Activated CD4-positive, CD25-positive, alpha-beta regulatory T cell treated with anti-CD3 and anti-CD28 coated beads, Interleukin-2, amount 50 U/mL, for 72 hours (primary cell): ENCODE measurements at regions not wholly inside any gene's neighbourhood (a gene's known extent, or its start where the extent isn't known, plus 50 kb on each side); places are given as distances from the start of the nearest gene placed in this dataset.

Experiments used
- DNase-seq: peaks from one replicate; pipeline ENCODE4 v3.0.0; 2021

GRCh38 chr2:237150186-237150585 is 64.5 kb downstream of the COPS8 start:
- DNase-seq: no peak

- no peak for DNase-seq
Observed at GRCh38 chr2:237150831-237151375, 65.2 kb downstream of the COPS8 start.

- DNase-seq: no peak
Observed at GRCh38 chr2:237152361-237152760, 66.7 kb downstream of the COPS8 start.

GRCh38 chr2:237153181-237153580 is 67.5 kb downstream of the COPS8 start:
- DNase-seq: no peak

GRCh38 chr2:237154082-237154638 is 68.5 kb downstream of the COPS8 start:
- no peak for DNase-seq

- no peak for DNase-seq
Observed at GRCh38 chr2:237154884-237155851, 69.5 kb downstream of the COPS8 start.

- DNase-seq: no peak
Observed at GRCh38 chr2:237156031-237156856, 70.6 kb downstream of the COPS8 start.

- DNase-seq: no peak
Observed at GRCh38 chr2:237156857-237157779, 71.4 kb downstream of the COPS8 start.

GRCh38 chr2:237157780-237158102 is 72.1 kb downstream of the COPS8 start:
- DNase-seq: no peak

- DNase-seq: no peak
Observed at GRCh38 chr2:237158194-237158593, 72.5 kb downstream of the COPS8 start.

GRCh38 chr2:237159006-237159911 is 73.6 kb downstream of the COPS8 start:
- DNase-seq: no peak

GRCh38 chr2:237160271-237160919 is 74.7 kb downstream of the COPS8 start:
- no peak for DNase-seq

GRCh38 chr2:237161189-237161588 is 75.5 kb downstream of the COPS8 start:
- DNase-seq: no peak

GRCh38 chr2:237162959-237163358 is 77.3 kb downstream of the COPS8 start:
- no peak for DNase-seq

- no peak for DNase-seq
Observed at GRCh38 chr2:237164474-237165042, 78.9 kb downstream of the COPS8 start.

GRCh38 chr2:237165405-237166276 is 80.0 kb downstream of the COPS8 start:
- DNase-seq: no peak

- no peak for DNase-seq
Observed at GRCh38 chr2:237167038-237167437, 81.3 kb downstream of the COPS8 start.

- DNase-seq: no peak
Observed at GRCh38 chr2:237167934-237168333, 82.2 kb downstream of the COPS8 start.

GRCh38 chr2:237170020-237170419 is 84.3 kb downstream of the COPS8 start:
- no peak for DNase-seq
